ENCODE measurements at regions not wholly inside any gene's neighbourhood (a gene's known extent, or its start where the extent isn't known, plus 50 kb on each side); places are given as distances from the start of the nearest gene placed in this dataset.

GRCh38 chr9:78724896-78725295, 428.0 kb downstream of the PSAT1 start:
- no peak for DNase-seq (ENCODE audit: low spot score)

- no peak for DNase-seq (ENCODE audit: low spot score)
These were observed 428.6 kb downstream of the PSAT1 start for GRCh38 chr9:78725503-78725902.

- no peak for DNase-seq (ENCODE audit: low spot score)
These were observed 448.4 kb downstream of the PSAT1 start for GRCh38 chr9:78745331-78745730.

GRCh38 chr9:78746010-78746409, 449.1 kb downstream of the PSAT1 start:
- DNase-seq (ENCODE audit: low spot score): no peak

GRCh38 chr9:78753039-78753438, 456.1 kb downstream of the PSAT1 start:
- DNase-seq (ENCODE audit: low spot score): no peak

- no peak for DNase-seq (ENCODE audit: low spot score)
These were observed 460.0 kb downstream of the PSAT1 start for GRCh38 chr9:78756813-78757510.

- no peak for DNase-seq (ENCODE audit: low spot score)
These were observed 466.5 kb downstream of the PSAT1 start for GRCh38 chr9:78763424-78763823.

- DNase-seq (ENCODE audit: low spot score): no peak
These were observed 468.9 kb downstream of the PSAT1 start for GRCh38 chr9:78765861-78766260.

GRCh38 chr9:78767490-78767889, 470.6 kb downstream of the PSAT1 start:
- DNase-seq (ENCODE audit: low spot score): no peak

GRCh38 chr9:78769690-78770089, 472.8 kb downstream of the PSAT1 start:
- DNase-seq (ENCODE audit: low spot score): no peak

GRCh38 chr9:78775211-78775610, 478.3 kb downstream of the PSAT1 start:
- DNase-seq (ENCODE audit: low spot score): no peak

GRCh38 chr9:78775696-78776295, 478.9 kb downstream of the PSAT1 start:
- no peak for DNase-seq (ENCODE audit: low spot score)

- DNase-seq (ENCODE audit: low spot score): no peak
These were observed 480.8 kb downstream of the PSAT1 start for GRCh38 chr9:78777747-78778146.

GRCh38 chr9:78778318-78778717, 481.4 kb downstream of the PSAT1 start:
- no peak for DNase-seq (ENCODE audit: low spot score)

GRCh38 chr9:78778861-78779374, 482.0 kb downstream of the PSAT1 start:
- no peak for DNase-seq (ENCODE audit: low spot score)

- no peak for DNase-seq (ENCODE audit: low spot score)
These were observed 484.8 kb downstream of the PSAT1 start for GRCh38 chr9:78781681-78782080.

GRCh38 chr9:78782234-78782633, 485.3 kb downstream of the PSAT1 start:
- no peak for DNase-seq (ENCODE audit: low spot score)

- no peak for DNase-seq (ENCODE audit: low spot score)
These were observed 485.9 kb downstream of the PSAT1 start for GRCh38 chr9:78782858-78783257.

GRCh38 chr9:78783743-78784142, 486.8 kb downstream of the PSAT1 start:
- no peak for DNase-seq (ENCODE audit: low spot score)

- DNase-seq (ENCODE audit: low spot score): no peak
These were observed 489.9 kb downstream of the PSAT1 start for GRCh38 chr9:78786794-78787193.

- DNase-seq (ENCODE audit: low spot score): no peak
These were observed 491.2 kb downstream of the PSAT1 start for GRCh38 chr9:78788101-78788500.

GRCh38 chr9:78791779-78792178, 494.9 kb downstream of the PSAT1 start:
- no peak for DNase-seq (ENCODE audit: low spot score)

- DNase-seq (ENCODE audit: low spot score): no peak
These were observed 495.8 kb downstream of the PSAT1 start for GRCh38 chr9:78792745-78793144.

- no peak for DNase-seq (ENCODE audit: low spot score)
These were observed 508.8 kb downstream of the PSAT1 start for GRCh38 chr9:78805771-78806170.

All from left forelimb (tissue), 1 donor.